ENCODE measurements at regions not wholly inside any gene's neighbourhood (a gene's known extent, or its start where the extent isn't known, plus 50 kb on each side); places are given as distances from the start of the nearest gene placed in this dataset.
A peak's percentile ranks its signal among the peaks of the same experiment; 100 is the strongest.

- peak in 3 of 4 donors; percentile 59 to 66 (median 64) for DNase-seq
Measured at GRCh38 chr15:92809880-92810361, 90.2 kb upstream of the CHD2 start.

DNA sequence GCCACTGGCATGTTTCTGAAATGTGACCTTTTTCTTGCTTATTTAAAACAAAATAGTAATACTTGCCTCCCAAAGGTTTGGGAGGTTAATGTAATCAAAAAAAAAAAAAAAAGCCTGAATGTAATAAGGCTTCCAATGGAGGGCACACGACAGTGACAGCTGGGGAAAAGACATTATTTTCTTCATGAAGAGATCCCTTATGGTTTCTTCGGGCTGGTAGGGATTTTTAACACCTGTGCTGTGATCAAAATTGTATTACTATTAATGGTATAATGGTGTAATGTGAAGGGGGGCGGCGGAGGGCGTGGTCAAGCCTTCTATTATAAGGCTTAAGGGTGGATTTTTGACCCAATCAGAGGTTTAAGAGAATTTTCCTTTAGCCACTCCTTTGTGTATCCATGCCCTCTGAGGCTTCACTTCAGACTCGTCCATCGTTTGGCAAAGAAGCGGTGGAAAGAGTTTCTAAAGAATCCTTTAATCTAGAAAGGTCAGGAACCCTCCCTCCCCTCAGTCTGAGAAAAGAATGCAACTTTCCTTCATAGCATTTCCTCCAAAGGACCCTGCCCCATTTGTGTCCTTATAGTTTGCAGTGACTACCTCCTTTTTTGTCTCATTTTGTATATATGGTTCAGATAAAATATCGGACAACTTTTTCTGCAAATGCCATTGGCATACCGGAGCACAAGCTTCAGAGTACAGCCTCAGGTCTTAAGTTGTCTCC is 89.5 kb upstream of the CHD2 start:
- Histone ChIP-seq H3K27ac (peak overlapping the region; percentile 99 to 100), H3K36me3 (no peaks in the 10 kb centered on the region), H3K4me1 (peaks cover 4 to 51% of the 10 kb centered on the region in 2 donors), H3K4me3 (peak overlapping the region in 1 of 2 donors; percentile 59), H3K27me3 (no peaks in the 10 kb centered on the region), H3K9me3 (no peaks in the 10 kb centered on the region)
- DNase-seq (peak in 3 of 4 donors; percentile 65 to 85 (median 83)), ATAC-seq (peak; percentile 58)
- intact Hi-C loops (cut with DNase I): loop anchor here in 1 of 2 donors (5.0 kb wide), 1 partner anchor 77 kb away; no protein-coding TSS in a partner anchor
- TF ChIP-seq, protein P1, sequence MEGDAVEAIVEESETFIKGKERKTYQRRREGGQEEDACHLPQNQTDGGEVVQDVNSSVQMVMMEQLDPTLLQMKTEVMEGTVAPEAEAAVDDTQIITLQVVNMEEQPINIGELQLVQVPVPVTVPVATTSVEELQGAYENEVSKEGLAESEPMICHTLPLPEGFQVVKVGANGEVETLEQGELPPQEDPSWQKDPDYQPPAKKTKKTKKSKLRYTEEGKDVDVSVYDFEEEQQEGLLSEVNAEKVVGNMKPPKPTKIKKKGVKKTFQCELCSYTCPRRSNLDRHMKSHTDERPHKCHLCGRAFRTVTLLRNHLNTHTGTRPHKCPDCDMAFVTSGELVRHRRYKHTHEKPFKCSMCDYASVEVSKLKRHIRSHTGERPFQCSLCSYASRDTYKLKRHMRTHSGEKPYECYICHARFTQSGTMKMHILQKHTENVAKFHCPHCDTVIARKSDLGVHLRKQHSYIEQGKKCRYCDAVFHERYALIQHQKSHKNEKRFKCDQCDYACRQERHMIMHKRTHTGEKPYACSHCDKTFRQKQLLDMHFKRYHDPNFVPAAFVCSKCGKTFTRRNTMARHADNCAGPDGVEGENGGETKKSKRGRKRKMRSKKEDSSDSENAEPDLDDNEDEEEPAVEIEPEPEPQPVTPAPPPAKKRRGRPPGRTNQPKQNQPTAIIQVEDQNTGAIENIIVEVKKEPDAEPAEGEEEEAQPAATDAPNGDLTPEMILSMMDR (IDR thresholded peaks at IDR 0.05): no peak

More at GRCh38 chr15:92809880-92810361, 90.2 kb upstream of the CHD2 start:
- Histone ChIP-seq H3K4me1 (peaks cover 10 to 57% of the 10 kb centered on the region in 2 donors), H3K27ac (peak overlapping the region; percentile 99 to 100), H3K27me3 (no peaks in the 10 kb centered on the region), H3K9me3 (no peaks in the 10 kb centered on the region), H3K36me3 (no peaks in the 10 kb centered on the region), H3K4me3 (peak overlapping the region; percentile 34 to 59)
- TF ChIP-seq, protein P1 (IDR thresholded peaks at IDR 0.05): no peak
- intact Hi-C loops (cut with DNase I): loop anchor here in 1 of 2 donors (5.0 kb wide), 2 partner anchors 77 to 97 kb away; no protein-coding TSS in a partner anchor
- ATAC-seq: peak; percentile 17

- TF ChIP-seq, protein P1 (IDR thresholded peaks at IDR 0.05): no peak
- ATAC-seq: peak; percentile 19
- H3K36me3 ChIP-seq: no peaks in the 10 kb centered on the region
- intact Hi-C loops (cut with DNase I): loop anchor here in 1 of 2 donors (5.0 kb wide), 1 partner anchor 76 kb away; no protein-coding TSS in a partner anchor
- H3K4me3 ChIP-seq: peak overlapping the region in 1 of 2 donors; percentile 59
- peaks cover 0 to 43% of the 10 kb centered on the region in 2 donors for H3K4me1 ChIP-seq
- no peaks in the 10 kb centered on the region for H3K27me3 ChIP-seq
- H3K9me3 ChIP-seq: no peaks in the 10 kb centered on the region
- H3K27ac ChIP-seq: peak overlapping the region; percentile 99 to 100
- peak in 2 of 4 donors; percentile 49 to 68 for DNase-seq
Measured at GRCh38 chr15:92811148-92811913, 88.8 kb upstream of the CHD2 start.

GRCh38 chr15:92812271-92812670 is 87.9 kb upstream of the CHD2 start:
- peaks cover 0 to 35% of the 10 kb centered on the region in 2 donors for H3K4me1 ChIP-seq
- no peaks in the 10 kb centered on the region for H3K36me3 ChIP-seq
- no peaks in the 10 kb centered on the region for H3K9me3 ChIP-seq
- H3K27me3 ChIP-seq: no peaks in the 10 kb centered on the region
- intact Hi-C loops (cut with DNase I): loop anchor here in 1 of 2 donors (5.0 kb wide), 1 partner anchor 75 kb away; no protein-coding TSS in a partner anchor
- peak in 1 of 4 donors; percentile 30 for DNase-seq
- H3K4me3 ChIP-seq: no peak overlapping the region
- H3K27ac ChIP-seq: peak overlapping the region; percentile 99 to 100
- no peak for ATAC-seq
- TF ChIP-seq, protein P1 (IDR thresholded peaks at IDR 0.05): no peak

All from left lung (tissue), 4 donors.